ENCODE measurements at regions not wholly inside any gene's neighbourhood (a gene's known extent, or its start where the extent isn't known, plus 50 kb on each side); places are given as distances from the start of the nearest gene placed in this dataset.

DNA sequence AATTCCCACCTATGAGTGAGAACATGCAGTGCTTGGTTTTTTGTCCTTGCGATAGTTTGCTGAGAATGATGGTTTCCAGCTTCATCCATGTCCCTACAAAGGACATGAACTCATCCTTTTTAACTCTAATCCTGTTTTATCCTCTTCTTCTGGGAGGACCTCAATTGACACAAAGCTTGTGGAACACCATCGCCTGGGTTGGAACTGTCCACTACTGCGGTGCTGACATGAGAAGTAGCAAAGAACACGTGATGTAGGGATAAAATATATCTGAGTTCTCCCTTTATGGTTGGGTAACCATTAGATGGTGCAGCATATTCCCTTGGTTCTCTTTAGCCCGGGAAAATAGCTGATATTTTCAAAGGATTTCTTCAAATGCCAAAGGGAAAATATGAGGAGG, 105.3 kb upstream of the TOPAZ1 start:
- Histone ChIP-seq H2AFZ (ENCODE audit: low read depth) (no peak overlapping the region), H3K4me1 (ENCODE audit: control insufficient read depth in 1 of 2, insufficient read depth in 2 of 2, low read depth in 1 of 2, low read length in 1 of 2) (no peaks in the 10 kb centered on the region), H3K9ac (no peak overlapping the region), H3K9me3 (no peaks in the 10 kb centered on the region), H3K27me3 (ENCODE audit: insufficient read depth) (no peaks in the 10 kb centered on the region), H3K36me3 (replicated peaks in 1 of 2; ENCODE audit: control insufficient read depth in 1 of 2, insufficient read depth in 2 of 2, low read length in 1 of 2) (no peaks in the 10 kb centered on the region), H3F3A (replicated peaks; ENCODE audit: insufficient read depth) (no peaks in the 10 kb centered on the region), H3K4me3 (ENCODE audit: low read depth in 2 of 2, low read length in 1 of 2) (no peak overlapping the region), H3K79me2 (ENCODE audit: insufficient read depth) (no peaks in the 10 kb centered on the region), H3K27ac (ENCODE audit: low read depth in 2 of 2, low read length in 1 of 2) (no peak overlapping the region), H4K20me1 (ENCODE audit: insufficient read depth) (no peaks in the 10 kb centered on the region), H3K4me2 (no peak overlapping the region), H3K9me2 (no peaks in the 10 kb centered on the region)
- POLR2A ChIA-PET, result no interaction called here
- CTCF ChIA-PET, result no interaction called here
- 73% methylated on average over 5 of the region's 5 CpGs for WGBS (ENCODE audit: low lambda C conversion rate)
- TF ChIP-seq, protein P1, sequence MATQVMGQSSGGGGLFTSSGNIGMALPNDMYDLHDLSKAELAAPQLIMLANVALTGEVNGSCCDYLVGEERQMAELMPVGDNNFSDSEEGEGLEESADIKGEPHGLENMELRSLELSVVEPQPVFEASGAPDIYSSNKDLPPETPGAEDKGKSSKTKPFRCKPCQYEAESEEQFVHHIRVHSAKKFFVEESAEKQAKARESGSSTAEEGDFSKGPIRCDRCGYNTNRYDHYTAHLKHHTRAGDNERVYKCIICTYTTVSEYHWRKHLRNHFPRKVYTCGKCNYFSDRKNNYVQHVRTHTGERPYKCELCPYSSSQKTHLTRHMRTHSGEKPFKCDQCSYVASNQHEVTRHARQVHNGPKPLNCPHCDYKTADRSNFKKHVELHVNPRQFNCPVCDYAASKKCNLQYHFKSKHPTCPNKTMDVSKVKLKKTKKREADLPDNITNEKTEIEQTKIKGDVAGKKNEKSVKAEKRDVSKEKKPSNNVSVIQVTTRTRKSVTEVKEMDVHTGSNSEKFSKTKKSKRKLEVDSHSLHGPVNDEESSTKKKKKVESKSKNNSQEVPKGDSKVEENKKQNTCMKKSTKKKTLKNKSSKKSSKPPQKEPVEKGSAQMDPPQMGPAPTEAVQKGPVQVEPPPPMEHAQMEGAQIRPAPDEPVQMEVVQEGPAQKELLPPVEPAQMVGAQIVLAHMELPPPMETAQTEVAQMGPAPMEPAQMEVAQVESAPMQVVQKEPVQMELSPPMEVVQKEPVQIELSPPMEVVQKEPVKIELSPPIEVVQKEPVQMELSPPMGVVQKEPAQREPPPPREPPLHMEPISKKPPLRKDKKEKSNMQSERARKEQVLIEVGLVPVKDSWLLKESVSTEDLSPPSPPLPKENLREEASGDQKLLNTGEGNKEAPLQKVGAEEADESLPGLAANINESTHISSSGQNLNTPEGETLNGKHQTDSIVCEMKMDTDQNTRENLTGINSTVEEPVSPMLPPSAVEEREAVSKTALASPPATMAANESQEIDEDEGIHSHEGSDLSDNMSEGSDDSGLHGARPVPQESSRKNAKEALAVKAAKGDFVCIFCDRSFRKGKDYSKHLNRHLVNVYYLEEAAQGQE (IDR thresholded peaks at IDR 0.05; ENCODE audit: low read depth, low read length), result peak; percentile 93
- no peak for TF ChIP-seq NFIC (IDR thresholded peaks at IDR 0.05; ENCODE audit: borderline replicate concordance)
- no peak for DNase-seq

DNA sequence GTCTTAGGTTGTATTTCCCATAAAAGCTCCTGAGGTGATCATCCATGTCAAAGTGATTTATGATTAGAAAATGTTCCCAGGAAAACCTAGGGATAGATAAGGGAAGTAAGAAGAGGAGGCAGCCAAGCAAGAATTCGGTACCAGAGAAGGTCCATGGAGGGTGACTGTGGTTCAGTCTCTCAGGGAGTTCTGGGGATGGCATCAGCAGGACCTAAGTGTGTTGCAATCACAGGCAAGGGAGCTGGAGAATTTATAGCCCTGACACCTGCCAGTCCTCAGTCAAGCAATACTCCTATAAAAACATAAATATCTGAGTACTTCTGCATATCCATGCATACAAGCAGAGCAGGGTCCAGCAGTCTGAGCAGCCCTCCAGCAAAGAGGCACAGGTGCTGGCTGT, 95.6 kb upstream of the TOPAZ1 start:
- Histone ChIP-seq H3K9ac (no peak overlapping the region), H4K20me1 (ENCODE audit: insufficient read depth) (no peaks in the 10 kb centered on the region), H3K27me3 (ENCODE audit: insufficient read depth) (no peaks in the 10 kb centered on the region; the same call in 1 of the 2 replicates), H3K4me2 (no peak overlapping the region), H3K4me3 (ENCODE audit: low read depth in 2 of 2, low read length in 1 of 2) (no peak overlapping the region), H3K36me3 (replicated peaks in 1 of 2; ENCODE audit: control insufficient read depth in 1 of 2, insufficient read depth in 2 of 2, low read length in 1 of 2) (no peaks in the 10 kb centered on the region), H2AFZ (ENCODE audit: low read depth) (no peak overlapping the region), H3K9me2 (no peaks in the 10 kb centered on the region), H3K4me1 (ENCODE audit: control insufficient read depth in 1 of 2, insufficient read depth in 2 of 2, low read depth in 1 of 2, low read length in 1 of 2) (no peaks in the 10 kb centered on the region), H3K79me2 (ENCODE audit: insufficient read depth) (no peaks in the 10 kb centered on the region), H3F3A (replicated peaks; ENCODE audit: insufficient read depth) (no peaks in the 10 kb centered on the region), H3K27ac (ENCODE audit: low read depth in 2 of 2, low read length in 1 of 2) (no peak overlapping the region), H3K9me3 (no peaks in the 10 kb centered on the region)
- TF ChIP-seq, protein P2, sequence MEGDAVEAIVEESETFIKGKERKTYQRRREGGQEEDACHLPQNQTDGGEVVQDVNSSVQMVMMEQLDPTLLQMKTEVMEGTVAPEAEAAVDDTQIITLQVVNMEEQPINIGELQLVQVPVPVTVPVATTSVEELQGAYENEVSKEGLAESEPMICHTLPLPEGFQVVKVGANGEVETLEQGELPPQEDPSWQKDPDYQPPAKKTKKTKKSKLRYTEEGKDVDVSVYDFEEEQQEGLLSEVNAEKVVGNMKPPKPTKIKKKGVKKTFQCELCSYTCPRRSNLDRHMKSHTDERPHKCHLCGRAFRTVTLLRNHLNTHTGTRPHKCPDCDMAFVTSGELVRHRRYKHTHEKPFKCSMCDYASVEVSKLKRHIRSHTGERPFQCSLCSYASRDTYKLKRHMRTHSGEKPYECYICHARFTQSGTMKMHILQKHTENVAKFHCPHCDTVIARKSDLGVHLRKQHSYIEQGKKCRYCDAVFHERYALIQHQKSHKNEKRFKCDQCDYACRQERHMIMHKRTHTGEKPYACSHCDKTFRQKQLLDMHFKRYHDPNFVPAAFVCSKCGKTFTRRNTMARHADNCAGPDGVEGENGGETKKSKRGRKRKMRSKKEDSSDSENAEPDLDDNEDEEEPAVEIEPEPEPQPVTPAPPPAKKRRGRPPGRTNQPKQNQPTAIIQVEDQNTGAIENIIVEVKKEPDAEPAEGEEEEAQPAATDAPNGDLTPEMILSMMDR (IDR thresholded peaks at IDR 0.05), result no peak
- TF ChIP-seq RCOR1 (IDR thresholded peaks at IDR 0.05; ENCODE audit: low read length), result no peak
- TF ChIP-seq TCF12 (IDR thresholded peaks at IDR 0.05), result no peak
- no peak for TF ChIP-seq GATA2 (CRISPR knock-in tag; IDR thresholded peaks at IDR 0.05)
- TF ChIP-seq, protein P3, sequence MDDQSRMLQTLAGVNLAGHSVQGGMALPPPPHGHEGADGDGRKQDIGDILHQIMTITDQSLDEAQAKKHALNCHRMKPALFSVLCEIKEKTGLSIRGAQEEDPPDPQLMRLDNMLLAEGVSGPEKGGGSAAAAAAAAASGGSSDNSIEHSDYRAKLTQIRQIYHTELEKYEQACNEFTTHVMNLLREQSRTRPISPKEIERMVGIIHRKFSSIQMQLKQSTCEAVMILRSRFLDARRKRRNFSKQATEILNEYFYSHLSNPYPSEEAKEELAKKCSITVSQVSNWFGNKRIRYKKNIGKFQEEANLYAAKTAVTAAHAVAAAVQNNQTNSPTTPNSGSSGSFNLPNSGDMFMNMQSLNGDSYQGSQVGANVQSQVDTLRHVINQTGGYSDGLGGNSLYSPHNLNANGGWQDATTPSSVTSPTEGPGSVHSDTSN (IDR thresholded peaks at IDR 0.05), result no peak
- TF ChIP-seq FOSL2 (IDR thresholded peaks at IDR 0.05; ENCODE audit: borderline replicate concordance, low read depth), result no peak
- no peak for TF ChIP-seq MEF2A (IDR thresholded peaks at IDR 0.05; ENCODE audit: borderline replicate concordance, low read depth)
- TF ChIP-seq, protein P4, sequence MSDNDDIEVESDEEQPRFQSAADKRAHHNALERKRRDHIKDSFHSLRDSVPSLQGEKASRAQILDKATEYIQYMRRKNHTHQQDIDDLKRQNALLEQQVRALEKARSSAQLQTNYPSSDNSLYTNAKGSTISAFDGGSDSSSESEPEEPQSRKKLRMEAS (IDR thresholded peaks at IDR 0.05; ENCODE audit: low read depth), result no peak
- no peak for TF ChIP-seq FOXM1 (IDR thresholded peaks at IDR 0.05; ENCODE audit: low read depth)
- TF ChIP-seq EP300 (IDR thresholded peaks at IDR 0.05; ENCODE audit: borderline replicate concordance in 1 of 2, low read depth in 1 of 2, low read length in 1 of 2), result no peak
- no peak for TF ChIP-seq YY1 (IDR thresholded peaks at IDR 0.05; ENCODE audit: low read depth)
- TF ChIP-seq POLR2AphosphoS5 (IDR thresholded peaks at IDR 0.05; ENCODE audit: low read depth, low read length), result no peak
- WGBS (ENCODE audit: low lambda C conversion rate), result 0% methylated on average over 1 of the region's 1 CpG
- POLR2A ChIA-PET, result no interaction called here
- CTCF ChIA-PET, result interaction anchor here (0.6 kb wide), 1 partner anchor 1463 kb away, joined by 3 read pairs; no protein-coding TSS in a partner anchor
- no peak for DNase-seq
